GM23338 (cell line): ENCODE measurements at regions not wholly inside any gene's neighbourhood (a gene's known extent, or its start where the extent isn't known, plus 50 kb on each side); places are given as distances from the start of the nearest gene placed in this dataset.

Experiments used
- ATAC-seq: fragments of 200-7000 bp; cut with Tn5 transposase; 3 replicates; pipeline ENCODE4 v1.9.1; 2020
- DNase-seq: peaks from one replicate; pipeline ENCODE4 v3.0.0-alpha.2; 2015; ENCODE audit warnings: low spot score
- H2AFZ ChIP-seq: fragments of 200-600 bp; sonication (generic); 2 replicates; pipeline ENCODE4 v1.8.0; 2016; ENCODE audit warnings: antibody characterized with exemption, mild to moderate bottlenecking, moderate library complexity
- H3F3A ChIP-seq: fragments of 200-600 bp; sonication (generic); replicated peaks from 2 replicates; pipeline ENCODE4 v1.8.0; 2017; ENCODE audit warnings: antibody characterized with exemption, mixed run types, low read depth
- H3K27ac ChIP-seq: fragments of 200-600 bp; sonication (generic); 2 replicates; pipeline ENCODE4 v1.6.1; 2016; ENCODE audit warnings: low read depth
- H3K27me3 ChIP-seq: fragments of 200-600 bp; sonication (generic); 2 replicates; pipeline ENCODE4 v1.8.0; 2016; ENCODE audit warnings: mild to moderate bottlenecking, mixed run types, moderate library complexity; ENCODE audit not compliant: insufficient read depth
- H3K36me3 ChIP-seq: fragments of 200-600 bp; sonication (generic); 2 replicates; pipeline ENCODE4 v1.8.0; 2016; ENCODE audit warnings: mild to moderate bottlenecking; ENCODE audit not compliant: insufficient read depth
- H3K4me1 ChIP-seq: fragments of 200-600 bp; sonication (generic); 2 replicates; pipeline ENCODE4 v1.8.0; 2016; ENCODE audit warnings: mild to moderate bottlenecking, moderate library complexity; ENCODE audit not compliant: insufficient read depth
- H3K4me2 ChIP-seq: fragments of 200-600 bp; sonication (generic); 2 replicates; pipeline ENCODE4 v1.7.1; 2017; ENCODE audit warnings: mixed run types
- H3K4me3 ChIP-seq: fragments of 200-600 bp; sonication (generic); 2 replicates; pipeline ENCODE4 v1.6.1; 2016; ENCODE audit warnings: mixed run types
- H3K79me2 ChIP-seq: fragments of 200-600 bp; sonication (generic); replicated peaks from 2 replicates; pipeline ENCODE4 v1.8.0; 2017; ENCODE audit warnings: mild to moderate bottlenecking; ENCODE audit not compliant: insufficient read depth
- H3K9me2 ChIP-seq: fragments of 200-600 bp; sonication (generic); 2 replicates; pipeline ENCODE4 v1.8.0; 2017; ENCODE audit not compliant: insufficient read depth
- H4K20me1 ChIP-seq: fragments of 200-600 bp; sonication (generic); replicated peaks from 2 replicates; pipeline ENCODE4 v1.8.0; 2017; ENCODE audit warnings: mild to moderate bottlenecking; ENCODE audit not compliant: insufficient read depth
- H3K27ac Mint-ChIP-seq: 2 replicates; pipeline ENCODE4 v1.8.0; 2020; ENCODE audit warnings: inconsistent platforms, mild to moderate bottlenecking, moderate library complexity, mixed read lengths
- H3K27me3 Mint-ChIP-seq: 3 replicates; pipeline ENCODE4 v1.8.0; 2022; ENCODE audit warnings: low read depth, mild to moderate bottlenecking, moderate library complexity, mixed read lengths, inconsistent platforms; ENCODE audit not compliant: insufficient read depth, poor library complexity
- H3K36me3 Mint-ChIP-seq: 3 replicates; pipeline ENCODE4 v1.8.0; 2021; ENCODE audit warnings: low read depth, mild to moderate bottlenecking, inconsistent platforms, moderate library complexity, mixed read lengths
- H3K4me1 Mint-ChIP-seq: 3 replicates; pipeline ENCODE4 v1.8.0; 2020; ENCODE audit warnings: mild to moderate bottlenecking, inconsistent platforms, mixed read lengths
- H3K4me3 Mint-ChIP-seq: 3 replicates; pipeline ENCODE4 v1.8.0; 2021; ENCODE audit warnings: moderate library complexity, mild to moderate bottlenecking, inconsistent platforms, mixed read lengths
- H3K9me3 Mint-ChIP-seq: 3 replicates; pipeline ENCODE4 v1.8.0; 2020; ENCODE audit warnings: moderate library complexity, mild to moderate bottlenecking, inconsistent platforms, mixed read lengths
- CREB1 ChIP-seq: fragments of 250-450 bp; sonication (Bioruptor Pico); IDR thresholded peaks from 2 replicates; pipeline ENCODE4 v1.5.0; 2020; ENCODE audit warnings: low read depth, mild to moderate bottlenecking, moderate library complexity
- EZH2 ChIP-seq: fragments of 200-600 bp; sonication (generic); IDR thresholded peaks from one replicate; pipeline ENCODE4 v1.8.0; 2017; ENCODE audit warnings: antibody characterized with exemption, mild to moderate bottlenecking, low read depth; ENCODE audit not compliant: unreplicated experiment
- EZH2phosphoT487 ChIP-seq: fragments of 200-600 bp; sonication (generic); IDR thresholded peaks from one replicate; pipeline ENCODE4 v1.8.1; 2018; ENCODE audit warnings: antibody characterized with exemption; ENCODE audit not compliant: unreplicated experiment
- JUNB ChIP-seq: IDR thresholded peaks from one replicate; pipeline ENCODE4 v1.6.1; 2016; ENCODE audit warnings: antibody characterized with exemption; ENCODE audit not compliant: unreplicated experiment
- NANOG ChIP-seq: IDR thresholded peaks from 2 replicates; pipeline ENCODE4 v1.6.1; 2016; ENCODE audit warnings: antibody characterized with exemption, borderline replicate concordance
- POLR2AphosphoS5 ChIP-seq: IDR thresholded peaks from 2 replicates; pipeline ENCODE4 v1.6.1; 2016; ENCODE audit warnings: antibody characterized with exemption, low read depth
- STAT1 ChIP-seq: IDR thresholded peaks from one replicate; pipeline ENCODE4 v1.6.1; 2016; ENCODE audit warnings: antibody characterized with exemption; ENCODE audit not compliant: unreplicated experiment
- ZNF114 ChIP-seq: fragments of 250-450 bp; sonication (Bioruptor Pico); IDR thresholded peaks from 2 replicates; pipeline ENCODE4 v1.5.0; 2020; ENCODE audit warnings: mild to moderate bottlenecking, moderate library complexity
- ZNF331 ChIP-seq: fragments of 250-450 bp; sonication (Bioruptor Pico); IDR thresholded peaks from 2 replicates; pipeline ENCODE4 v1.5.0; 2020; ENCODE audit warnings: low read depth, mild to moderate bottlenecking, moderate library complexity
- TF ChIP-seq, protein P1 (sequence below): IDR thresholded peaks from one replicate; pipeline ENCODE4 v1.6.1; 2018; ENCODE audit warnings: antibody characterized with exemption; ENCODE audit not compliant: unreplicated experiment
- TF ChIP-seq, protein P2 (sequence below), 2 experiments: fragments of 200-600 bp in 1 of 2; sonication (generic) in 1 of 2; conservative IDR thresholded peaks; 2 replicates each; pipeline versions ENCODE4 v1.5.1 to v1.6.1; 2016 to 2017; ENCODE audit warnings: antibody characterized with exemption in 2 of 2, low read depth in 2 of 2, mild to moderate bottlenecking in 2 of 2, moderate library complexity in 1 of 2

DNA sequence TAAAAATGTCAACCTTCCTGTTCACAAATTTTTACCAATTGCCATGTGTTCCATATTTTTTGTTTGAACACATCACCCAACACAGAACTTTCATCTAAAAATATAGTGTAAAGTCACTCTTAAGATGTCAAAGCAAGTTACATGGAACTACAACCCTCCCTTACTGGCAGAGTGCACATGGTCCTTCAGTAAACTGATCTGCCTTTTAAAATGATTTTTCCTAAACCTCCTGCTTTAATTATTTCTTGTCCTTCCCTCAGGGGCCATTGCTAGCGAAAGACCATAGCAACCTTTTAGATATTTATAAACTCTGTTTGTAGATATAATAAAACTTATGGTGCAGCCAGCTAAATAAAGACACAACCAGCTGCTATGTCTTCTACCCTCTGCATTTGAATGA lies 255.2 kb upstream of the FAR2 start:
- Histone ChIP-seq H3K9me2 (no peaks in the 10 kb centered on the region), H3K27me3 (no peaks in the 10 kb centered on the region), H3K79me2 (no peaks in the 10 kb centered on the region), H3K4me3 (no peak overlapping the region), H3K4me2 (no peak overlapping the region), H3K27ac (no peak overlapping the region), H2AFZ (no peak overlapping the region), H3K36me3 (no peaks in the 10 kb centered on the region), H3K4me1 (no peaks in the 10 kb centered on the region), H4K20me1 (no peaks in the 10 kb centered on the region), H3F3A (no peaks in the 10 kb centered on the region)
- Mint-ChIP-seq H3K4me1 (no peaks in the 10 kb centered on the region), H3K36me3 (no peaks in the 10 kb centered on the region), H3K9me3 (no peaks in the 10 kb centered on the region; the same call in 2 of the 3 replicates), H3K4me3 (no peak overlapping the region), H3K27ac (no peak overlapping the region), H3K27me3 (no peaks in the 10 kb centered on the region)
- no peak for ATAC-seq
- DNase-seq = no peak
- no peak for TF ChIP-seq ZNF331 (CRISPR knock-in tag)
- TF ChIP-seq ZNF114 (CRISPR knock-in tag) = no peak
- no peak for TF ChIP-seq STAT1
- TF ChIP-seq NANOG = no peak
- TF ChIP-seq, protein P1, sequence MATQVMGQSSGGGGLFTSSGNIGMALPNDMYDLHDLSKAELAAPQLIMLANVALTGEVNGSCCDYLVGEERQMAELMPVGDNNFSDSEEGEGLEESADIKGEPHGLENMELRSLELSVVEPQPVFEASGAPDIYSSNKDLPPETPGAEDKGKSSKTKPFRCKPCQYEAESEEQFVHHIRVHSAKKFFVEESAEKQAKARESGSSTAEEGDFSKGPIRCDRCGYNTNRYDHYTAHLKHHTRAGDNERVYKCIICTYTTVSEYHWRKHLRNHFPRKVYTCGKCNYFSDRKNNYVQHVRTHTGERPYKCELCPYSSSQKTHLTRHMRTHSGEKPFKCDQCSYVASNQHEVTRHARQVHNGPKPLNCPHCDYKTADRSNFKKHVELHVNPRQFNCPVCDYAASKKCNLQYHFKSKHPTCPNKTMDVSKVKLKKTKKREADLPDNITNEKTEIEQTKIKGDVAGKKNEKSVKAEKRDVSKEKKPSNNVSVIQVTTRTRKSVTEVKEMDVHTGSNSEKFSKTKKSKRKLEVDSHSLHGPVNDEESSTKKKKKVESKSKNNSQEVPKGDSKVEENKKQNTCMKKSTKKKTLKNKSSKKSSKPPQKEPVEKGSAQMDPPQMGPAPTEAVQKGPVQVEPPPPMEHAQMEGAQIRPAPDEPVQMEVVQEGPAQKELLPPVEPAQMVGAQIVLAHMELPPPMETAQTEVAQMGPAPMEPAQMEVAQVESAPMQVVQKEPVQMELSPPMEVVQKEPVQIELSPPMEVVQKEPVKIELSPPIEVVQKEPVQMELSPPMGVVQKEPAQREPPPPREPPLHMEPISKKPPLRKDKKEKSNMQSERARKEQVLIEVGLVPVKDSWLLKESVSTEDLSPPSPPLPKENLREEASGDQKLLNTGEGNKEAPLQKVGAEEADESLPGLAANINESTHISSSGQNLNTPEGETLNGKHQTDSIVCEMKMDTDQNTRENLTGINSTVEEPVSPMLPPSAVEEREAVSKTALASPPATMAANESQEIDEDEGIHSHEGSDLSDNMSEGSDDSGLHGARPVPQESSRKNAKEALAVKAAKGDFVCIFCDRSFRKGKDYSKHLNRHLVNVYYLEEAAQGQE = no peak
- no peak for TF ChIP-seq EZH2phosphoT487
- no peak for TF ChIP-seq JUNB
- no peak for TF ChIP-seq POLR2AphosphoS5
- no peak for TF ChIP-seq CREB1 (CRISPR knock-in tag)

DNA sequence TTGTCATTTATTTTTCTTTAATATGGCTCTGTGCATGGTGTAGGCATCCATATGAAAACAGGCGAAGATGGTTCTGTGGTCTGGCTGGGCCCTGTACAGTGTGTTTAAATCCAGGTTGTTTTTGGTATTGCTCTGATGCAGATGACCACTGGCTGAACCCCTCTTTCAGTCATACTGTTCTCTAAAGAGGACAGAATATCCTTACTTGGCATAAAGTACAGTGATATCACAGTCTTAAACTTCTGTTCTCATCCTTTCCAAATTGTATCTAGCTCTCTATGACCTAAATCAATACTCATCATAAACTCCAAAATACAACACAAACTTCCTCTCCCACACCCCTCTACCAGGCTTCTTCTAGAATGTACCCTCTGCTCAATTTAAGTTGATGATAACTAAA lies 252.7 kb upstream of the FAR2 start:
- Mint-ChIP-seq H3K27ac (no peak overlapping the region), H3K9me3 (peaks cover 23% of the 10 kb centered on the region), H3K4me1 (no peaks in the 10 kb centered on the region), H3K27me3 (peaks cover 1% of the 10 kb centered on the region), H3K36me3 (peaks cover 14% of the 10 kb centered on the region; the same call in 2 of the 3 replicates), H3K4me3 (no peak overlapping the region)
- Histone ChIP-seq H3K9me2 (no peaks in the 10 kb centered on the region), H3F3A (no peaks in the 10 kb centered on the region), H3K27ac (no peak overlapping the region), H3K4me2 (no peak overlapping the region), H3K36me3 (no peaks in the 10 kb centered on the region), H4K20me1 (no peaks in the 10 kb centered on the region), H2AFZ (no peak overlapping the region), H3K79me2 (no peaks in the 10 kb centered on the region), H3K4me1 (no peaks in the 10 kb centered on the region), H3K27me3 (no peaks in the 10 kb centered on the region), H3K4me3 (no peak overlapping the region)
- ATAC-seq = no peak
- TF ChIP-seq ZNF114 (CRISPR knock-in tag) (no peak), ZNF331 (CRISPR knock-in tag) (no peak), NANOG (no peak), CREB1 (CRISPR knock-in tag) (no peak), EZH2phosphoT487 (no peak), JUNB (no peak), STAT1 (no peak), POLR2AphosphoS5 (no peak), EZH2 (no peak)
- TF ChIP-seq, protein P2, sequence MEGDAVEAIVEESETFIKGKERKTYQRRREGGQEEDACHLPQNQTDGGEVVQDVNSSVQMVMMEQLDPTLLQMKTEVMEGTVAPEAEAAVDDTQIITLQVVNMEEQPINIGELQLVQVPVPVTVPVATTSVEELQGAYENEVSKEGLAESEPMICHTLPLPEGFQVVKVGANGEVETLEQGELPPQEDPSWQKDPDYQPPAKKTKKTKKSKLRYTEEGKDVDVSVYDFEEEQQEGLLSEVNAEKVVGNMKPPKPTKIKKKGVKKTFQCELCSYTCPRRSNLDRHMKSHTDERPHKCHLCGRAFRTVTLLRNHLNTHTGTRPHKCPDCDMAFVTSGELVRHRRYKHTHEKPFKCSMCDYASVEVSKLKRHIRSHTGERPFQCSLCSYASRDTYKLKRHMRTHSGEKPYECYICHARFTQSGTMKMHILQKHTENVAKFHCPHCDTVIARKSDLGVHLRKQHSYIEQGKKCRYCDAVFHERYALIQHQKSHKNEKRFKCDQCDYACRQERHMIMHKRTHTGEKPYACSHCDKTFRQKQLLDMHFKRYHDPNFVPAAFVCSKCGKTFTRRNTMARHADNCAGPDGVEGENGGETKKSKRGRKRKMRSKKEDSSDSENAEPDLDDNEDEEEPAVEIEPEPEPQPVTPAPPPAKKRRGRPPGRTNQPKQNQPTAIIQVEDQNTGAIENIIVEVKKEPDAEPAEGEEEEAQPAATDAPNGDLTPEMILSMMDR (conservative IDR thresholded peaks at IDR 0.05; ENCODE audit: low read depth in 2 of 2) = no peak
- no peak for DNase-seq
